IMR-90 (cell line): ENCODE measurements at regions not wholly inside any gene's neighbourhood (a gene's known extent, or its start where the extent isn't known, plus 50 kb on each side); places are given as distances from the start of the nearest gene placed in this dataset.

ENCODE experiments used
- BHLHE40 ChIP-seq: fragments of 150-350 bp; IDR thresholded peaks from 2 replicates; pipeline ENCODE4 v1.6.1; 2016; ENCODE audit warnings: mild to moderate bottlenecking, low read depth, low read length
- NFE2L2 ChIP-seq: fragments of 150-350 bp; IDR thresholded peaks from 2 replicates; pipeline ENCODE4 v1.6.1; 2016; ENCODE audit warnings: low read depth, mild to moderate bottlenecking, low read length
- POLR2A ChIP-seq: IDR thresholded peaks from 2 replicates; pipeline ENCODE4 v1.6.1; 2012; ENCODE audit warnings: mild to moderate bottlenecking, low read depth, low read length
- RAD21 ChIP-seq: IDR thresholded peaks from 2 replicates; pipeline ENCODE4 v1.6.1; 2012; ENCODE audit warnings: low read length, improper control_type of control experiment
- TF ChIP-seq, protein P1 (sequence below): conservative IDR thresholded peaks from 2 replicates; pipeline ENCODE4 v1.5.1; 2012; ENCODE audit warnings: mild to moderate bottlenecking, low read depth, low read length, improper control_type of control experiment

DNA sequence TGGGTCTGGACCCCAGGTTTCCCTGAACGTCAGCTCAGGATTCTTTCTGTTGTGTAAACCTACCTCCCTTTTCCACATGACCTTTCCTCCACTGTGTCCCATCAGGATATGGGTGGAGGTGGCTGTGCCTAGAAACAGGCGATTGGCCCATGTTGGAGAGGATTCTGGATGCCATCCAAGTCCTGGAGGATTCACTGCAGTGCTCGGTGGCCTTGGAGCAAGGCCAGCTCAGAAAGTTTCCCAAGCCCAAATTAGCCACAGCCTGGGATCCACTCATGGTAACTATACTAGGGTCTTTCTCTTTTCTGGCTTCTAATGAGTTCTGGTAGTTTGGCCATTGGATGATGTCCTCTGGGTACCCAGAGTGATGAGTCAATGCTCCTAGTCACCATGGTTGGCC is 141.6 kb downstream of the SNX19 start:
- TF ChIP-seq, protein P1, sequence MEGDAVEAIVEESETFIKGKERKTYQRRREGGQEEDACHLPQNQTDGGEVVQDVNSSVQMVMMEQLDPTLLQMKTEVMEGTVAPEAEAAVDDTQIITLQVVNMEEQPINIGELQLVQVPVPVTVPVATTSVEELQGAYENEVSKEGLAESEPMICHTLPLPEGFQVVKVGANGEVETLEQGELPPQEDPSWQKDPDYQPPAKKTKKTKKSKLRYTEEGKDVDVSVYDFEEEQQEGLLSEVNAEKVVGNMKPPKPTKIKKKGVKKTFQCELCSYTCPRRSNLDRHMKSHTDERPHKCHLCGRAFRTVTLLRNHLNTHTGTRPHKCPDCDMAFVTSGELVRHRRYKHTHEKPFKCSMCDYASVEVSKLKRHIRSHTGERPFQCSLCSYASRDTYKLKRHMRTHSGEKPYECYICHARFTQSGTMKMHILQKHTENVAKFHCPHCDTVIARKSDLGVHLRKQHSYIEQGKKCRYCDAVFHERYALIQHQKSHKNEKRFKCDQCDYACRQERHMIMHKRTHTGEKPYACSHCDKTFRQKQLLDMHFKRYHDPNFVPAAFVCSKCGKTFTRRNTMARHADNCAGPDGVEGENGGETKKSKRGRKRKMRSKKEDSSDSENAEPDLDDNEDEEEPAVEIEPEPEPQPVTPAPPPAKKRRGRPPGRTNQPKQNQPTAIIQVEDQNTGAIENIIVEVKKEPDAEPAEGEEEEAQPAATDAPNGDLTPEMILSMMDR = no peak
- TF ChIP-seq BHLHE40 (no peak), RAD21 (no peak), POLR2A (no peak), NFE2L2 (no peak)
